ENCODE measurements at regions not wholly inside any gene's neighbourhood (a gene's known extent, or its start where the extent isn't known, plus 50 kb on each side); places are given as distances from the start of the nearest gene placed in this dataset.

GRCh38 chr4:89419111-89419695 is 111.6 kb upstream of the GPRIN3 start:
- TF ChIP-seq POLR2A (IDR thresholded peaks at IDR 0.05) = no peak
- no peak for TF ChIP-seq CTCF (IDR thresholded peaks at IDR 0.05)
- TF ChIP-seq EP300 (IDR thresholded peaks at IDR 0.05) = no peak
- 63 to 77% (median 74%) methylated on average over 5 of the region's 5 CpGs for WGBS, 3 donors
- no peaks in the 10 kb centered on the region for H3K36me3 ChIP-seq
- intact Hi-C loops (cut with DNase I) = no loop called here
- no peaks in the 10 kb centered on the region for H3K9me3 ChIP-seq
- peaks cover 3% of the 10 kb centered on the region for H3K4me1 ChIP-seq (ENCODE audit: insufficient read depth)
- H3K4me3 ChIP-seq = no peak overlapping the region
- DNase-seq = no peak
- H3K27me3 ChIP-seq = no peaks in the 10 kb centered on the region
- H3K27ac ChIP-seq = no peak overlapping the region

GRCh38 chr4:89416960-89417359 is 109.4 kb upstream of the GPRIN3 start:
- TF ChIP-seq POLR2A (IDR thresholded peaks at IDR 0.05) = no peak
- no peak for TF ChIP-seq CTCF (IDR thresholded peaks at IDR 0.05)
- no peak for TF ChIP-seq EP300 (IDR thresholded peaks at IDR 0.05)
- Histone ChIP-seq H3K27me3 (no peaks in the 10 kb centered on the region), H3K27ac (no peak overlapping the region), H3K36me3 (no peaks in the 10 kb centered on the region), H3K4me3 (no peak overlapping the region), H3K9me3 (no peaks in the 10 kb centered on the region), H3K4me1 (ENCODE audit: insufficient read depth) (peaks cover 3% of the 10 kb centered on the region)
- WGBS, 3 donors = 97% methylated on average over 2 of the region's 2 CpGs
- no peak for DNase-seq
- intact Hi-C loops (cut with DNase I) = no loop called here

- H3K27ac ChIP-seq = no peak overlapping the region
- TF ChIP-seq EP300 (IDR thresholded peaks at IDR 0.05) (no peak), POLR2A (IDR thresholded peaks at IDR 0.05) (no peak), CTCF (IDR thresholded peaks at IDR 0.05) (no peak)
- no peaks in the 10 kb centered on the region for H3K9me3 ChIP-seq
- intact Hi-C loops (cut with DNase I) = no loop called here
- H3K4me1 ChIP-seq (ENCODE audit: insufficient read depth) = peaks cover 3% of the 10 kb centered on the region
- H3K36me3 ChIP-seq = no peaks in the 10 kb centered on the region
- 84 to 89% (median 85%) methylated on average over 1 of the region's 1 CpG for WGBS, 3 donors
- no peak overlapping the region for H3K4me3 ChIP-seq
- no peaks in the 10 kb centered on the region for H3K27me3 ChIP-seq
- no peak for DNase-seq
These were observed 105.9 kb upstream of the GPRIN3 start for GRCh38 chr4:89413518-89413917.

GRCh38 chr4:89411539-89412309 is 104.1 kb upstream of the GPRIN3 start:
- Histone ChIP-seq H3K27ac (no peak overlapping the region), H3K4me3 (no peak overlapping the region), H3K4me1 (ENCODE audit: insufficient read depth) (peaks cover 3% of the 10 kb centered on the region), H3K27me3 (no peaks in the 10 kb centered on the region), H3K9me3 (no peaks in the 10 kb centered on the region), H3K36me3 (no peaks in the 10 kb centered on the region)
- WGBS, 3 donors = 57 to 74% (median 65%) methylated on average over 6 of the region's 6 CpGs
- intact Hi-C loops (cut with DNase I) = no loop called here
- no peak for DNase-seq
- TF ChIP-seq POLR2A (IDR thresholded peaks at IDR 0.05) (no peak), CTCF (IDR thresholded peaks at IDR 0.05) (no peak), EP300 (IDR thresholded peaks at IDR 0.05) (no peak)

Data from ovary (tissue), 7 donors.